TTC549 (cell line): ENCODE measurements at regions not wholly inside any gene's neighbourhood (a gene's known extent, or its start where the extent isn't known, plus 50 kb on each side); places are given as distances from the start of the nearest gene placed in this dataset.
"Not testable (repeated sequence)": the region's sequence is repeated elsewhere in the genome, so short reads cannot be mapped to it uniquely, and the experiment has no call there.

Experiments
- FAIRE-seq: peaks from 2 replicates; lab custom pipeline; 2012; peaks lifted over from hg19 to GRCh38; lab: Jason Lieb, UNC

- not testable (repeated sequence) for FAIRE-seq
These were observed 329.2 kb upstream of the TNRC6C start for GRCh38 chr17:77629284-77629683.

- FAIRE-seq, result no peak
These were observed 327.2 kb upstream of the TNRC6C start for GRCh38 chr17:77631307-77631706.

- no peak for FAIRE-seq
These were observed 325.9 kb upstream of the TNRC6C start for GRCh38 chr17:77632619-77633018.

DNA sequence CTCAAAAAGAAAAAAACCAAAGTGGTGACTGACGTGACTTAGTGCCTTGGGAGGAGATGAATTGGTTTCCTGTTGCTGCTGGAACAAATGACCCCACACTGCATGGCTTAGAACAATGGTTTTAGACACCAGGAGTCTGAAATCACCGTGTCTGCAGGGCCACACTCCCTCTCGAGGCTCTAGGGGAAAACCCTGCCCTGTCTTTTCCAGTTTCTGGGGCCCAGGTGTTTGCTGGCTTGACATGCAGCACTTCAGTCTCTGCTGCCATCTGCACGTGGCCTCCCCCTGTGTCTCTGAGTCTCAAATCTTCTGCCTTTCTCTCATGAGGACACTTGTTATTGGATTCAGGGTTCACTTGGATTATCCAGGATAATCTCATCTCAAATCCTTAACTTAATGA is 323.8 kb upstream of the TNRC6C start:
- FAIRE-seq, result no peak

- no peak for FAIRE-seq
These were observed 323.3 kb upstream of the TNRC6C start for GRCh38 chr17:77635176-77635575.

DNA sequence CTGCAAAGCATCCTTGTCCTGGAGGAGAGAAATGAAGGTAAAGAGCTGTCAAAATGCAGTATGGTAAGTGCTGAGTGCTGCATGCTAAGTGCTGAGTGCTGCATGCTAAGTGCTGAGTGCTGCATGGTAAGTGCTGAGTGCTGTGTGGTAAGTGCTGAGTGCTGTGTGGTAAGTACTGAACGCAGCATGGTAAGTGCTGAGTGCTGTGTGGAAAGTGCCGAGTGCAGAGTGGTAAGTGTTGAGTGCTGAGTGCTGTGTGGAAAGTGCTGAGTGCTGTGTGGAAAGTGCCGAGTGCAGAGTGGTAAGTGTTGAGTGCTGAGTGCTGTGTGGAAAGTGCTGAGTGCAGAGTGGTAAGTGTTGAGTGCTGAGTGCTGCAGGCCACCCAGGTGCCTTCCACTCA is 322.7 kb upstream of the TNRC6C start:
- FAIRE-seq, result not testable (repeated sequence)

- no peak for FAIRE-seq
These were observed 321.4 kb upstream of the TNRC6C start for GRCh38 chr17:77636835-77637817.

- FAIRE-seq, result no peak
These were observed 320.5 kb upstream of the TNRC6C start for GRCh38 chr17:77637818-77638575.

DNA sequence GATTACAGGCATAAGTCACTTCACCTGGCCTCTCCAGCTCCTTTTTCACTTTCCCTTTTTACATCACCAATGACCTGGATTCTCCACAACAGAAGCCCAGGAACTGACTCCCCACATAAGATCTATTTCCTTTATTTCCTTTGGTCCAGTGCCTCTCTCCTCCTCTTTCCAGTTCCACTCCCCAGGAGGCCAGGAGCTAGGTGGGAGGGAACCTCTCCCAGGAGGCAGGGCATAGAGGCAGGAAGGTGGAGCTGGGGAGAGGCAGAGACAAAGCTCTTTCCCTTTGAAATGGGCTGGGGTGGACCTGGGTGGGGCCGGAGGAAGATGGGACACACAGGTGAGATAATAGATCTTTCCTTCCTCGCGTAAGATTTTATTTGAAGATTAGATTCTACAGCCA is 318.3 kb upstream of the TNRC6C start:
- FAIRE-seq, result no peak

GRCh38 chr17:77640916-77641605 is 317.4 kb upstream of the TNRC6C start:
- FAIRE-seq, result no peak

GRCh38 chr17:77641718-77642117 is 316.8 kb upstream of the TNRC6C start:
- FAIRE-seq, result no peak

GRCh38 chr17:77644181-77645071 is 314.1 kb upstream of the TNRC6C start:
- no peak for FAIRE-seq

DNA sequence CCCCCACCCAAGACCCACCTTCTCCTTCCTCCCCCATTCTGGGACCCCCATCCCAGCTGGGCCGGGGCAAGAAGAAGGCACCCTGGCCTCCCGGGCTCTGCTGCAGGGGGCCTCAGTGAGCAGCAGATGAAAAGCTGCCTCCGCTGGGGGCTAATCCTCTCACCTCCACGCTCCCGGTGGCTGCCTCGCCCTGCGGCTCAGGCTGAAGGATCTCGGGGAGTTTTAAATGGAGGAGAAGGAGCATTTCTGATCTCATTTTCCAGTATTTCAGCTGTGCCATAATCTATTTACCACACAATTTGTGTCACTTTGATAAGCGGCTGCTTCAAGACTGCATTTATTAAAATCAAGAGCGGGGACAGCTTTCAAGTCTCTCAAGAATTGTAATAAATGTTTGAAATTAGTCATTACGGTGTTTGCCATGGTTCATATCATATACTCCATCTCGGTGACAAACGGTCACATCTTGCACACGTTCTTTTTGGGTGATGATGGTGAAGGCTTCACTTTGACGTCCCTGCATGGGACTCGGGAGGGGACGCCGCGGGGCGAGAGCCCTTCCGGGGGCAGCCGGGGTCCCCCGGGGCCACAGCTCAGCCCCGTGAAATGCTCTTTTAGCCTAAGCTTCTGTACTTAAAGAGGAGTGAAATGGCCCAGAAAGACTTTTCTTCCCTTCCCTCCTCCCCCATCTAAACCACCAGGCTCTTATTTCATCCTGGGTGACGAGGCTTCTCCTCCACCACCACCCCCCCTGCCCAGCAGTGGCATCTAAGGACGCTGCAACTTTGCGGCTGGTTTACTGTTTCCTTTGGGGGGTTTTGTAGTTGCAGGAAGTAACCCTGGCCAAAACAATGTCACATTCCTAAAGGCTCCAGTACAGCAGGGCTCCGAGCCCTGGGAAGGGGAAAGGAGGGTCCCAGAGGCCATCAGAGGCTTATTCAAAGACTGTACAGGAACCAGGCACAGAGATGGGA is 313.1 kb upstream of the TNRC6C start:
- FAIRE-seq, result no peak

GRCh38 chr17:77646046-77646430 is 312.5 kb upstream of the TNRC6C start:
- FAIRE-seq, result no peak

DNA sequence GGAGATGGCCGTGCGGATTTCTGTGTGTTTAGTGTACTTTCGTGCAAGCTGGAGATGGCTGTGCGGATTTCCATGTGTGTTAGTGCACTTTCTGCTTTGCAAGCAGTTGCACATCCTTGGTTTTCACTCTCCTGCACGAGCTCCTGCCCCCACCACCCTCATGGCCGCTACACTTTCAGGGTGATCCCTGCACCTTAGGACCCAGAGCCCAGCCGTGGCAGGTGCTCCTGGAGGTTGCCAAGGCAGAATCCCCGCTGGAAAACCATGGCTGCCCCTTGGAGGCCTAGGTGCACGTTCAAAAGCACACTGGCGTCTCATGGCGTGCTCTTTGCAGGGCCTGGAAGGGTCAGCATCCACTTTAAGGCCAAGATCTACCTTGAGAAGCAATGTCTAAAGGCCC is 311.0 kb upstream of the TNRC6C start:
- FAIRE-seq, result no peak

DNA sequence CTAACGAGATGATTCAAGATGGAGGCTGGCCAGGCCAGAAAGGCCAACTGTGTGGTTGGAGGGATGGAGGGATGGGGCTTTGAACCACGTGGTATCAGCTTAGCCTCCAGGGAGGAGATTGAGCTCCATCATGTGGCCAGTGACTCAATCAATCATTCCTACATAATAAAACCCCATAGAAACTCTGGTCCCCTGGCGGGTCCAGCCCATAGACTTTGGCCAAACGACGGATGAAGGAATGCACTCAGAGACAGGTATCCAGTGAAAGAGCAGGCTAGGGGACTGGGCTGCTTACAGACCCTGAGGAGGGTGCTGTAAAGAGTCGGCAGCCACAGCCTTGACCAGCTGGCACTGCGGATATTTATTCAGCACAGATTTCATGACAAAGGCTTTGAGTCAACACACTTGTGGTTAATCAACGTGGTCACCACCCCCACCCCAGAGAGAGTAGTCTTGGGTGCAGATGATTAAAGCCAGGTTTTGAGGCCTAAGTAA is 308.7 kb upstream of the TNRC6C start:
- FAIRE-seq, result no peak

- no peak for FAIRE-seq
These were observed 306.5 kb upstream of the TNRC6C start for GRCh38 chr17:77651988-77652387.

GRCh38 chr17:77654296-77654695 is 304.2 kb upstream of the TNRC6C start:
- FAIRE-seq, result no peak

DNA sequence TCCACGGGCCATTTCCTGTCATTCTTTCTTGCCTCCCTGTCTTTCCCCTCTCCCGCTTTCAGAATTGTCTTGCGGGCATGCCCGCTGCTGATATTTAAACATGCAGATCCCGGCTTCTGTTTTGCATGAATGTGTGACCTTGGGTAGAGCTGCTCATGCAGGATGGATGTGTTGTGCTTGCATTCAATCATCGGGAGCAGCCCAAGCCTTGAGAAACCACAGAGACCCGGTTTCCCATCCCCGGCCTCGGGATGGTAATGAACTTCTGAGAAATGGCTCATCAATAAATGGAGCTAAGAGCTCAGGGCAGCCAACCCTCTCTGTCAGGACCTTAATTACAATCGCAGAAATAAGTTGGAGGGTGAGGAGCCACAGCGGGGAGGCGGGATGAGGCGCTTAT is 303.7 kb upstream of the TNRC6C start:
- no peak for FAIRE-seq

DNA sequence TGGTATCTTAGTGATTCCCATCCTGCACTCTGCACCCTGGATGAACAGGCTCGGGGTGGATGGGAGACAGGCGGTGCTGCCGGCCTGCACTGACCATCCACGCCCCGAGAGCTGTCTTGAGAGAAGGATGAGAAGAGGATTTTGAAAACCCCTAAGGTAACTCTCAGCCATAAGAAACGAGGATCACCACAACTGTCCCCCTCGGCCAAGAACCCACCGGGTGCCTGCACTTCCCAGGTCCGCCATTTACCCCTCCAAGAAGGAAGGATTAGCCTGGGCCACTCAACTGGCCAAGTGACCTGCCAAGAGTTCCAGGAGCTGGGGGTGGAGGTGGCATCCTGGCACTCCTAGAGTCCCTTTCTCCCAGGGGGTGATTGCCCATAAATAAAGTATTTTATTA is 302.4 kb upstream of the TNRC6C start:
- no peak for FAIRE-seq
